ENCODE measurements at regions not wholly inside any gene's neighbourhood (a gene's known extent, or its start where the extent isn't known, plus 50 kb on each side); places are given as distances from the start of the nearest gene placed in this dataset.

GRCh38 chr16:8120001-8120400 is 470.3 kb downstream of the TMEM114 start:
- no peak for TF ChIP-seq CTCF (IDR thresholded peaks at IDR 0.05)
- no peak for TF ChIP-seq EZH2 (IDR thresholded peaks at IDR 0.05; ENCODE audit: borderline replicate concordance, insufficient read depth, low read depth, low read length, poor library complexity, severe bottlenecking)
